Rectal smooth muscle tissue (tissue), 1 donor: ENCODE measurements at regions not wholly inside any gene's neighbourhood (a gene's known extent, or its start where the extent isn't known, plus 50 kb on each side); places are given as distances from the start of the nearest gene placed in this dataset.

Experiments used
- H3K27ac ChIP-seq: one replicate; pipeline ENCODE4 v1.7.0; 2013; ENCODE audit warnings: low read depth, low read length, inconsistent platforms
- H3K27me3 ChIP-seq: one replicate; pipeline ENCODE4 v1.7.0; 2013; ENCODE audit warnings: low read length; ENCODE audit not compliant: control insufficient read depth, insufficient read depth
- H3K36me3 ChIP-seq: one replicate; pipeline ENCODE4 v1.7.0; 2013; ENCODE audit warnings: low read length; ENCODE audit not compliant: control insufficient read depth, insufficient read depth
- H3K4me1 ChIP-seq: one replicate; pipeline ENCODE4 v1.7.0; 2013; ENCODE audit warnings: low read length; ENCODE audit not compliant: control insufficient read depth, insufficient read depth
- H3K4me3 ChIP-seq: one replicate; pipeline ENCODE4 v1.7.0; 2013; ENCODE audit warnings: low read length
- H3K9ac ChIP-seq: one replicate; pipeline ENCODE4 v1.7.0; 2013; ENCODE audit warnings: low read length

- Histone ChIP-seq H3K9ac (no peak overlapping the region), H3K27me3 (no peaks in the 10 kb centered on the region), H3K4me3 (no peak overlapping the region), H3K4me1 (no peaks in the 10 kb centered on the region), H3K27ac (no peak overlapping the region), H3K36me3 (no peaks in the 10 kb centered on the region)
Measured at GRCh38 chr15:77786181-77786890, 153.6 kb upstream of the LINGO1 start.

- H3K27ac ChIP-seq, result no peak overlapping the region
- no peaks in the 10 kb centered on the region for H3K27me3 ChIP-seq
- H3K9ac ChIP-seq, result no peak overlapping the region
- no peaks in the 10 kb centered on the region for H3K36me3 ChIP-seq
- no peaks in the 10 kb centered on the region for H3K4me1 ChIP-seq
- H3K4me3 ChIP-seq, result no peak overlapping the region
Measured at GRCh38 chr15:77784361-77785292, 151.9 kb upstream of the LINGO1 start.

- Histone ChIP-seq H3K4me3 (no peak overlapping the region), H3K9ac (no peak overlapping the region), H3K4me1 (no peaks in the 10 kb centered on the region), H3K27ac (no peak overlapping the region), H3K27me3 (no peaks in the 10 kb centered on the region), H3K36me3 (no peaks in the 10 kb centered on the region)
Measured at GRCh38 chr15:77783636-77784035, 150.9 kb upstream of the LINGO1 start.

GRCh38 chr15:77782691-77783090, 150.0 kb upstream of the LINGO1 start:
- no peaks in the 10 kb centered on the region for H3K4me1 ChIP-seq
- H3K9ac ChIP-seq, result no peak overlapping the region
- no peaks in the 10 kb centered on the region for H3K36me3 ChIP-seq
- no peak overlapping the region for H3K27ac ChIP-seq
- H3K4me3 ChIP-seq, result no peak overlapping the region
- no peaks in the 10 kb centered on the region for H3K27me3 ChIP-seq

GRCh38 chr15:77781946-77782240, 149.2 kb upstream of the LINGO1 start:
- Histone ChIP-seq H3K4me3 (no peak overlapping the region), H3K27me3 (no peaks in the 10 kb centered on the region), H3K4me1 (no peaks in the 10 kb centered on the region), H3K9ac (no peak overlapping the region), H3K27ac (no peak overlapping the region), H3K36me3 (no peaks in the 10 kb centered on the region)

GRCh38 chr15:77781151-77781945, 148.6 kb upstream of the LINGO1 start:
- Histone ChIP-seq H3K4me1 (no peaks in the 10 kb centered on the region), H3K27ac (no peak overlapping the region), H3K4me3 (no peak overlapping the region), H3K27me3 (no peaks in the 10 kb centered on the region), H3K9ac (no peak overlapping the region), H3K36me3 (no peaks in the 10 kb centered on the region)

GRCh38 chr15:77778802-77779201, 146.1 kb upstream of the LINGO1 start:
- H3K4me3 ChIP-seq, result no peak overlapping the region
- H3K9ac ChIP-seq, result no peak overlapping the region
- H3K27ac ChIP-seq, result no peak overlapping the region
- no peaks in the 10 kb centered on the region for H3K27me3 ChIP-seq
- H3K4me1 ChIP-seq, result no peaks in the 10 kb centered on the region
- no peaks in the 10 kb centered on the region for H3K36me3 ChIP-seq

GRCh38 chr15:77775837-77776236, 143.1 kb upstream of the LINGO1 start:
- H3K27ac ChIP-seq, result no peak overlapping the region
- no peak overlapping the region for H3K4me3 ChIP-seq

GRCh38 chr15:77775373-77775772, 142.7 kb upstream of the LINGO1 start:
- Histone ChIP-seq H3K9ac (no peak overlapping the region), H3K27me3 (no peaks in the 10 kb centered on the region), H3K4me1 (no peaks in the 10 kb centered on the region), H3K4me3 (no peak overlapping the region), H3K36me3 (no peaks in the 10 kb centered on the region), H3K27ac (no peak overlapping the region)

More at GRCh38 chr15:77775837-77776236, 143.1 kb upstream of the LINGO1 start:
- H3K27me3 ChIP-seq, result no peaks in the 10 kb centered on the region
- H3K36me3 ChIP-seq, result no peaks in the 10 kb centered on the region
- H3K9ac ChIP-seq, result no peak overlapping the region
- H3K4me1 ChIP-seq, result no peaks in the 10 kb centered on the region

GRCh38 chr15:77774350-77774749, 141.6 kb upstream of the LINGO1 start:
- Histone ChIP-seq H3K27ac (no peak overlapping the region), H3K4me3 (no peak overlapping the region)

GRCh38 chr15:77773903-77774302, 141.2 kb upstream of the LINGO1 start:
- Histone ChIP-seq H3K4me3 (no peak overlapping the region), H3K36me3 (no peaks in the 10 kb centered on the region), H3K9ac (no peak overlapping the region), H3K27me3 (peaks cover 5% of the 10 kb centered on the region), H3K27ac (no peak overlapping the region), H3K4me1 (no peaks in the 10 kb centered on the region)

More at GRCh38 chr15:77774350-77774749, 141.6 kb upstream of the LINGO1 start:
- Histone ChIP-seq H3K9ac (no peak overlapping the region), H3K27me3 (peaks cover 4% of the 10 kb centered on the region), H3K36me3 (no peaks in the 10 kb centered on the region), H3K4me1 (no peaks in the 10 kb centered on the region)

GRCh38 chr15:77772641-77773402, 140.1 kb upstream of the LINGO1 start:
- Histone ChIP-seq H3K27me3 (peaks cover 7% of the 10 kb centered on the region), H3K9ac (no peak overlapping the region), H3K4me3 (no peak overlapping the region), H3K27ac (no peak overlapping the region), H3K4me1 (no peaks in the 10 kb centered on the region), H3K36me3 (no peaks in the 10 kb centered on the region)
